NCI-H1694 treated with DMSO at 0.1 percent for 48 hours (cell line): ENCODE measurements at regions not wholly inside any gene's neighbourhood (a gene's known extent, or its start where the extent isn't known, plus 50 kb on each side); places are given as distances from the start of the nearest gene placed in this dataset.

Experiments
- DNase-seq: peaks from one replicate; lab custom pipeline; 2025; lab: John Stamatoyannopoulos, UW

DNA sequence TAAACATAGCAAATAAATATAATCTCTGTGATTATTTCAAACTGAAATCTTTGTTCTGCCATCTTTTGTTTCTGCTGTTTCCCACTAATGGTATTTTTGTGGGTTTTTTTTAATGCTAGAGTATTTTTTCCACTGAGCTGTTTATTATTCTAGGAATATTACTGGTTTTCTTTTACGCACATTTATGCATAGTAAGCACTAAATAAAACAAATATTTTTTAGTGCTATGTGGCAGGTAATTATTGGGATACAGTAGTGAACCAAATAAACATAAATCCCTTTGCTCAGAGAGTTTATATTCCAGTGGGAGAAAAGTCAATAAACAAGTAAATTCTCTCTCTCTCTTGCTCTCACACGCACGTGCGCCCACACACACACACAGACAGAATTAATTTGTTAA lies 397.4 kb downstream of the PRDM5 start:
- DNase-seq: no peak

GRCh38 chr4:120524237-120524636 lies 398.3 kb downstream of the PRDM5 start:
- DNase-seq: no peak

GRCh38 chr4:120520761-120521160 lies 401.8 kb downstream of the PRDM5 start:
- no peak for DNase-seq

GRCh38 chr4:120517966-120518365 lies 404.6 kb downstream of the PRDM5 start:
- no peak for DNase-seq

DNA sequence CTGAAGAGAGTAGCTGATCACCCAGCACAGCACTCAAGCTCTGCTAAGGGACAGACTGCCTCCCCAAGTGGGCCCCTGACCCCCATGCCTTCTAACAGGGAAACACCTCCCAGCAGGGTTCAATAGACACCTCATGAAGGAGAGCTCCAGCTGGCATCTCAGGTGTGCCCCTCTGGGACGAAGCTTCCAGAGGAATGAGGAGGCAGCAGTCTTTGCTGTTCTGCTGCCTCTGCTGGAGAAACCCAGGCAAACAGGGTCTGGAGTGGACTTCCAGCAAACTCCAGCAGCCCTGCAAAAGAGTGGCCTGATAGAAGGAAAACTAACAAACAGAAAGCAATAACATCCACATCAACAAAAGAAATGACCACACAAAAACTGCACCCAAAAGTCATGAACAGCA lies 412.8 kb downstream of the PRDM5 start:
- no peak for DNase-seq

- DNase-seq: no peak
Observed at GRCh38 chr4:120509222-120509621, 413.3 kb downstream of the PRDM5 start.

GRCh38 chr4:120508036-120508435 lies 414.5 kb downstream of the PRDM5 start:
- DNase-seq: no peak

GRCh38 chr4:120506536-120506935 lies 416.0 kb downstream of the PRDM5 start:
- DNase-seq: no peak

GRCh38 chr4:120498678-120499077 lies 423.8 kb downstream of the PRDM5 start:
- no peak for DNase-seq

- DNase-seq: no peak
Observed at GRCh38 chr4:120491481-120491880, 424.8 kb upstream of the MAD2L1 start.

GRCh38 chr4:120481756-120482155 lies 415.1 kb upstream of the MAD2L1 start:
- no peak for DNase-seq

GRCh38 chr4:120472447-120473131 lies 405.9 kb upstream of the MAD2L1 start:
- no peak for DNase-seq

DNA sequence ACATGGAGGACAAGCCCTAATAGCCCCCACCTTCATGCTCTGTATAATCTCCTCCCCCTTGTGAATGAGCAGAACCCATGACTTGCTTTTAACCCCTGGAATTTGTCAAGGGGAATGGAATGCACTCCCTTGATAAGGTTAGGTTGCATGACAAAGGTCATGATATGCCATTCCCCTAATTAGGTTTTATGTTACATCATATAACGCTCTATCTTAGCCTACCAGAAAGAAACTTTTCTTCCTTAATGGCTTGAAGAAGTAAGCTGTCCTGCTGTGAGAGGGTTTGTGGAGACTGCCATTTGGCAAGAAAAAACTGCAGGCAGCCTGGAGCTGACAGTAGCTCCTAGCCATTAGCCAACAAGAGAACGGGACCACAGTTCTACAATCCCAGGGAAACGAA lies 399.8 kb upstream of the MAD2L1 start:
- DNase-seq: no peak

- DNase-seq: no peak
Observed at GRCh38 chr4:120454788-120455187, 388.1 kb upstream of the MAD2L1 start.

DNA sequence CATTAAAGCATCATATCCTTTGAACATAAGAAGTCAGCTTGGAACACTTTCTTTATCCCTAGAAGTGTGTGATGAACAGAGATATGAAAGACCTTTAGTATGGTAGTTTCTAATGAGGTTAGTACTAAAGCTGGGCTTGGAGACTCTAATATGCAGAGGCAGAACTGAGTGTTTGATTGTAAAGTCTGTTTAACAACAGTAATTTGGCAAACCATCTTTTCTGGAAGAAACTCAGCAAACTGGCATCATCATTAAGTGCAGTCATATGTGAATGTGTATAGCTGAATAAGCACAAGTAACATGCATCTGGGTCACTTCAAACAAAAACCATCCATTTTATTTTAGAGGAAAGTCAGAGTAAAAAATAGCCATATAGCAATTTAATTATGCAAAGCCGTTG lies 385.9 kb upstream of the MAD2L1 start:
- no peak for DNase-seq

DNA sequence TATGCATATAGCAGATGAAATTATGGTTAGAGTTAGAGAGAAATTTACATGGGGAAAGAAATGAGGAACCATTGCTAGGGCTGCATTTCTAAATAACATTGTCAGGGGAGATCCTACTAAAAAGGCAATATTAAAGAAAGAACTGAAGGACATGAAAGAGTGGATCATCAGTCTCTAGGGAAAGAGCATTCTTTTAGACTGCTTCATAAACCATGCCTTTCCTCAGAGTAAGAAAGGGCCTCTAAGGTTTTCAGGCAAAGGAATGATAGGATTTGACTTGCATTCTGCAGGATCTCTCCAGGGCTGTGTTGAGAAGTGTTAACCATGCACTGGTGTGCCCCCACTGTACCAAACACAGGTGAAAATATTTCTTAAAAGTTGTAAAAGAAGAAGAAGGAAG lies 385.4 kb upstream of the MAD2L1 start:
- DNase-seq: no peak

DNA sequence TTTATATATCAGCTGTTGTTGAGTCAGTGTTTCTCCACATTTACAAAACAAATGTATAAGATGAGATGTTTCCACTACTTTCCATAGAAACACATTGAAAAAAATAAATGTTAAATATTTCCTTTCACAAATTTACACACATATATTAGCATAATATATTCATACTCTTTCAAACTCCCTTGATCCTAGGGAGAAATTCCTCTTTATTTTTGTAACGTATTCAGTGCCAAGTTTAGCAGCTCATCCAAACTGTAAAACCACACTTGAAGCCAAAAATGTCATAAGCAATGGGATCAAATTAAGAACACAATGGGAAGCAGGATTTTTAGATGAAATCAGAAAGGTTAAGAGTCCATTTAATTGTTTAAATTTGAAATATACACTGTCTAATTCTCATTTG lies 381.1 kb upstream of the MAD2L1 start:
- DNase-seq: no peak

GRCh38 chr4:120446051-120446567 lies 379.5 kb upstream of the MAD2L1 start:
- no peak for DNase-seq

GRCh38 chr4:120445186-120445585 lies 378.5 kb upstream of the MAD2L1 start:
- no peak for DNase-seq

DNA sequence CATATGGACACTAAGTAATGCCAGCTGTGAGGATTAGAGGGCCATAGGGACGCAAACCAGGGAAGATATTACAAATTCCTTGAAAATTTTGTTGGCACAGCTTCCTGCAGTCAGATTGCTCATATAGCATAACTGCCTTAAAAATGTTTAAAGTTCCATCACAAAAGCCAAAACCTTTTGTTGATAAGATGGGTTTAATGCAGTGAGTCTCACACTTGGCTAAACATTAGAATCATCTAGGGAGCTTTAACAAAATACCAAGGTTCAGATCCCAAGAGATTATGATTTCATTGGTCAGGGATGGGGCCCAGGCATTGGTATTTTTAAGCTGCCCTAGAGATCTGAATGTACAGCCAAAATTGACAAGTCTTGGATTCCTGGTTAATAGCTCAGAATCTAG lies 376.5 kb upstream of the MAD2L1 start:
- no peak for DNase-seq

DNA sequence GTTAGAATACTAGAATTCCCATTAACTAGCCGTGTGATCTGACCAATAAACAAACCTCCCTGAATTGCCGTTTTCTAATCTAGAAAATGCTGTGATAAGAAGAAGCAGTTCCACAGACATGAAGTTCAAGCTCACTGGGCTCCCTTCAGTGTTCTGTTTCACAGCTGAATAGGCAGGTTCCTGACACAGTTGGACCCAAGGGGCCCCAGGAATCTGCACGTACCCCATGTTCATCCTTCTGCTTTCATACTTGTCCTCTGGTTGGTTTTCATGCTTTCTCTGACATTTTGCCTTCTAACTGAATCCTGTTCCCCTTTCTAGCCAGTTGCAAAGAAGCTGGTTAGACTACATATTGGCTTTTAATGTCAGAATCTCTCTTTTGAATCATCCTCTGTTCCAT lies 374.1 kb upstream of the MAD2L1 start:
- no peak for DNase-seq

GRCh38 chr4:120435179-120435578 lies 368.5 kb upstream of the MAD2L1 start:
- no peak for DNase-seq

- no peak for DNase-seq
Observed at GRCh38 chr4:120434756-120435155, 368.1 kb upstream of the MAD2L1 start.

GRCh38 chr4:120432301-120432860 lies 365.7 kb upstream of the MAD2L1 start:
- no peak for DNase-seq
